SJCRH30 (cell line): ENCODE measurements at regions not wholly inside any gene's neighbourhood (a gene's known extent, or its start where the extent isn't known, plus 50 kb on each side); places are given as distances from the start of the nearest gene placed in this dataset.
A peak's percentile ranks its signal among the peaks of the same experiment; 100 is the strongest.

ENCODE experiments used
- DNase-seq, 2 experiments: peaks; one replicate each; pipeline ENCODE4 v3.0.0-alpha.2; 2015 to 2020
- H3K27ac ChIP-seq: fragments of 250-450 bp; sonication (Bioruptor Pico); 2 replicates; pipeline ENCODE4 v1.5.1; 2020; ENCODE audit warnings: mild to moderate bottlenecking, moderate library complexity
- H3K27me3 ChIP-seq: fragments of 250-450 bp; sonication (Bioruptor Pico); 2 replicates; pipeline ENCODE4 v1.5.1; 2020; ENCODE audit warnings: mild to moderate bottlenecking, moderate library complexity
- H3K36me3 ChIP-seq: fragments of 250-450 bp; sonication (Bioruptor Pico); 2 replicates; pipeline ENCODE4 v1.5.1; 2020; ENCODE audit warnings: mild to moderate bottlenecking, moderate library complexity
- H3K4me1 ChIP-seq: fragments of 250-450 bp; sonication (Bioruptor Pico); 2 replicates; pipeline ENCODE4 v1.5.1; 2020; ENCODE audit warnings: mild to moderate bottlenecking, moderate library complexity
- H3K4me3 ChIP-seq: fragments of 250-450 bp; sonication (Bioruptor Pico); 2 replicates; pipeline ENCODE4 v1.5.1; 2020; ENCODE audit warnings: mild to moderate bottlenecking, moderate library complexity
- H3K9me3 ChIP-seq: fragments of 250-450 bp; sonication (Bioruptor Pico); replicated peaks from 2 replicates; pipeline ENCODE4 v1.5.1; 2020; ENCODE audit warnings: mild to moderate bottlenecking, moderate library complexity

DNA sequence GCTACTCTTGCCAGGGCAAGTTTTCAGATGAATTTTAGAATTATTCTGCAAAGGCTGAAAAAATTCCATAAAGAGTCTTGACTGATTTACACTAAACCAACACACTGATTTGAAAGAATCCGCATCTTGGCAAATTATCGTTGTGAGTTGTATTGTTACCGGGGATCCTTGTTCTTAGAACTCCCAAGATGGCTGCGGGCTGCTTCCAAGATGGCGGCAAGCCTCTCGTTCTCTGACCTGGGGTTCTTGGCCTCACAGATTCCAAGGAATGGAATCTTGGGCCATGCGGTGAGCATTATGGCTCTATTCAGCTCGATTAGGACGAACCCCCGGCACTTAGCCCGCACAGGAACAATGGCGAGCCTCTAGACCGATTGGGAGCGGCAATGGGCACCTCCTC is 132.5 kb downstream of the ZNF664 start:
- DNase-seq = no peak
- no peak overlapping the region for H3K4me3 ChIP-seq
- H3K36me3 ChIP-seq = no peaks in the 10 kb centered on the region
- H3K9me3 ChIP-seq = no peaks in the 10 kb centered on the region
- H3K27me3 ChIP-seq = no peaks in the 10 kb centered on the region
- H3K27ac ChIP-seq = no peak overlapping the region
- H3K4me1 ChIP-seq = peaks cover 9% of the 10 kb centered on the region

DNA sequence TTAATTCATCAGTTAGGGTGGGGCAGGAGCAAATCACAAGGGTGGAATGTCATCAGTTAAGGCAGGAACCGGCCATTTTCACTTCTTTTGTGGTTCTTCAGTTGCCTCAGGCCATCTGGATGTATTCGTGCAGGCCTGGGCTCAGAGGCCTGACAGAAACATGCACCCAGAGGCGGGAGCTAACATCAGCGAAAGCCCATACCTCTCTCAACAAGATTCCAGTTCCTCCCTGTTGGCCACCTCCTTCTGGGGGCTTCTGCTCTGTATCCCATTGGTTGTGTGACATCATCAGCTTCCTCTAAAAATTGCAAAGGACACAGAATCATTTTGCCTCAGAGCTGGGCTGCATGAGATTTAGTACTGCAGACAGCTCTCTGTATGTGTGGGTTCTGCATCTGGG is 134.3 kb downstream of the ZNF664 start:
- Histone ChIP-seq H3K4me3 (no peak overlapping the region), H3K27ac (no peak overlapping the region), H3K4me1 (peaks cover 26% of the 10 kb centered on the region), H3K36me3 (no peaks in the 10 kb centered on the region), H3K27me3 (no peaks in the 10 kb centered on the region), H3K9me3 (no peaks in the 10 kb centered on the region)
- no peak for DNase-seq

DNA sequence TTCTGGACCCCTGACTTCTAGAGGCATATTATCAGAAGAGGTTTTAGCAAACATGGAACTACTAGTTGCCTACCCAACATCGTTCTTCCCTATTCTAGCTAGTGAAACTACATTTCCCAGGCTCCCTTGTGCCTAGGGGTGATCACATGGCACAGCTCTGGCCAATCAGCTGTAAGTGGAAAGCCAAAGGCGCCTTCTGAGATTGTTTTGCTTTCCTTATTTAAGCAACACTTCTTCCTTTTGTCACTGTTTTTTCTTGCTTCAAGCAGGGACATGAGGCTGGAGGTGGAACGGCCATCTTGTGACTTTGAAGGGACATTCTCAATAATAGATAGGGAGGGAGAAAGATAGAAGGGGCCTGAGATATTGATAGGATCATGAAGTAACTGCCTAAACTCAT is 136.7 kb downstream of the ZNF664 start:
- H3K4me1 ChIP-seq = peaks cover 26% of the 10 kb centered on the region
- H3K36me3 ChIP-seq = no peaks in the 10 kb centered on the region
- H3K27ac ChIP-seq = peak overlapping the region; percentile 82
- DNase-seq = peak; percentile 56 to 76
- no peaks in the 10 kb centered on the region for H3K9me3 ChIP-seq
- H3K27me3 ChIP-seq = no peaks in the 10 kb centered on the region
- H3K4me3 ChIP-seq = no peak overlapping the region

DNA sequence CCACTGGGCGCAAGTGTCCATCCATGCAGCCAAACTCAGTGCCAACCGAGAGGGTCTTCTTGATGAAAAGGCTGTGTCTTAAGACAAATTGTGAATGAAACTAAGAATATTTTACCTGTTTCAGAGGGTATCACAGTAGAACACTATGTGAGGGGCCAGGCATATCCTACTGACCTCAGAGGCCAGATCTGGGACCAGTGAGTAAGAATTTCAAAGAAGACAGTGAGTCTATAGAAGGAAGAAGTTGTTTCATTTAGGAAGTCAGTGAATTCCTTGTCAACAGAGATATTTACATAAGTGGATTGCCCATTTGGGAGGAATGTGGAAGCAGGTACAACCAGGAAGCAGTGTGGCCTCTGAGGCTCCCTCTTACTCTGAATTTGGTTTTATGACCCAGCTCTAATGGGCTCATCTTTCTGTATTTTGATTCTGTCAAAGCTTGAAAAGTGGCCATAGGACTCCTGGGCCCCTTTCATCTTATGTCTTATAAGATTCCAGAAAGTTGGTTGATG is 137.4 kb downstream of the ZNF664 start:
- Histone ChIP-seq H3K27me3 (no peaks in the 10 kb centered on the region), H3K27ac (peak overlapping the region; percentile 82), H3K36me3 (no peaks in the 10 kb centered on the region), H3K4me1 (peaks cover 27% of the 10 kb centered on the region), H3K9me3 (no peaks in the 10 kb centered on the region), H3K4me3 (no peak overlapping the region)
- peak in 1 of 2 experiments; percentile 33 for DNase-seq

DNA sequence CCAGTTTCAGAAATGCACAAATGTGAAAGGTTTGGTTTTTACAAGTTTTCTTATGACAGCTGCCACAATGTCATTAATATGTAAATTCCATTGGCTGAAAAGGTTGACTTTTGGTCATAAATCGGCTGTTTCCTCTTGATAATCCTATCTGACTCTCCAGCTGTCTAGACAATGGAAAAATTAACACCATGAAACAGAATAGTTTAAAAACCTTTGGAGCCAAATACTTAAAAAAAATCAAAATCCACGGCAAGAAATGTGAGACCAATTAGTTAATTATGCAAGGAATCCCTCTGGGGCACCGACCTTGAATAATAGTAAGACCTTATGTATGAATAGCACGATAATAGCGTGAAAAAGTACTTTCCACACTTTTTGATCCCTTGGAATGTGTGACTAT is 138.0 kb downstream of the ZNF664 start:
- H3K27me3 ChIP-seq = no peaks in the 10 kb centered on the region
- no peak overlapping the region for H3K4me3 ChIP-seq
- no peaks in the 10 kb centered on the region for H3K36me3 ChIP-seq
- no peaks in the 10 kb centered on the region for H3K9me3 ChIP-seq
- peak; percentile 69 to 80 for DNase-seq
- peaks cover 33% of the 10 kb centered on the region for H3K4me1 ChIP-seq
- peak overlapping the region; percentile 82 for H3K27ac ChIP-seq

DNA sequence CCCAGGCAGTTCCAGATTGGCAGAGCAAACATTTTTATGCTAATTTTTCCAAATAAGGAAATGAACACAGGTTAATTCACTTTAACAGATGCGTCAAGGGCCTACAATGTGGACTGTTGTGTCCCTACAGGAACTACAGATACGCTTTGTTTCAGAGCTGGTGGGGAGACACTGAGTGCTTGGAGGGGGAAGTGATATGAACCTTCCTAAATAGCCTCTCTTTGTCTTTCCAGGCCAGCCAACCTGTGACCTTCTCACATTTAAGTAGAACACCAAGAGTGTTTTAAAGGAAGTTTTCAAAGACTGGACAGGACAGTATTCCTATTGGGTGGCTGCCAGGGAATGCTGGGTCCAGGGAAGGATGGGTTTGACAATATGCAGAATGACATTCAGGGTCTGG is 141.3 kb downstream of the ZNF664 start:
- no peak overlapping the region for H3K4me3 ChIP-seq
- peaks cover 44% of the 10 kb centered on the region for H3K4me1 ChIP-seq
- no peaks in the 10 kb centered on the region for H3K27me3 ChIP-seq
- DNase-seq = no peak
- no peaks in the 10 kb centered on the region for H3K9me3 ChIP-seq
- no peak overlapping the region for H3K27ac ChIP-seq
- H3K36me3 ChIP-seq = no peaks in the 10 kb centered on the region

DNA sequence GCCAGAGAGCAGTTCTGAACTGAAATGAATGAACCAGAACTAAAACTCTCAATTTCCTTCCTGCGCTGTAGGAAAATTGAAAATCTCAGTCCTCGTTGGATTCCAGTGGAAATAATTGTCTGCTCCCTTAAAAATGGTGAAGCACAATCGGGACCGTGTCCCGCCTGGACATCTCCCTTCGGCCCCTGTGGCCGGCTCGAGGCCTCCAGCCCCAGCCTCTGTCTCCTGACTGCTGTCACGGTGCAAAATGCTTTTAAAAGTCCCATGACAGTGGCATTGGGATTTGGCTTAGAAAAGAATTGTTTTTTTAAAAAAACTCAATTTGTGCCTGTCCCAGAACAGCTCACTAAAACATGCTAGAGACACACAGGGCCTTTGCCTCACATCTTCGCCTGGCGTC is 142.5 kb downstream of the ZNF664 start:
- Histone ChIP-seq H3K27me3 (no peaks in the 10 kb centered on the region), H3K9me3 (no peaks in the 10 kb centered on the region), H3K4me1 (peaks cover 35% of the 10 kb centered on the region), H3K4me3 (no peak overlapping the region), H3K36me3 (no peaks in the 10 kb centered on the region), H3K27ac (peak overlapping the region; percentile 79)
- DNase-seq = no peak

DNA sequence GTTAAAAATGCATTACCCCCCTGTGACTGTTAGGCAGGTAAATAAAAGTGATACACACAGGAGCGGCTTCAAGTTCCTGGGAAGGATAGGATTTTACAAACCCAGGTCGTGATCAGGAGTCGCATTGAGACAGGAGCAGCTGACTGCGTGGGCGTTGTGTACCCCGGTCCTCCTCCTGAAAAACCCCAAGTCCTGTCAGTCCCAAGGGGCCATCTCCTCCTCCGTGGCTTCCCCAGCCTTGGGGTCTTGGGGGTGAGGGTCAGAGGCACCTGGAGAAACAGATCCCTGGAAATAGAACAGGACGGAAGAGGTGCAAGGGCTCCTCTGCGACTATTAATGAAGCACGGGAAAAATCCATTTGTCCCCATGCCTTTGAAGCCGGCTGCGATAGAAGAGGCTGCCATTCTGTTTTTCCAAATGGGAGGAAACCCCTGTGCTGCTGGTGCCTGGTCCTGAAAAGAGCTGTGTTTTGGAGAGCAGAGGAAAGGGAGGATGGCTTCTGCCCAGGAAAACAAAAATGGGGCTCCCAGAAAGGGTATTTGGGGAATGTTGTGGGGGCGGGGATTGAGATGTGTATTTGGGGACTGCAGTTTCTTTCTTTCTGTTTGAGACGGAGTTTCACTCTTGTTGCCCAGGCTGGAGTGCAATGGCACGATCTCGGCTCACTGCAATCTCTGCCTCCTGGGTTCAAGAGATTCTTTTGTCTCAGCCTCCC is 143.1 kb downstream of the ZNF664 start:
- DNase-seq = peak; percentile 48 to 57
- peaks cover 31% of the 10 kb centered on the region for H3K4me1 ChIP-seq
- H3K27ac ChIP-seq = peak overlapping the region; percentile 79
- H3K27me3 ChIP-seq = no peaks in the 10 kb centered on the region
- no peaks in the 10 kb centered on the region for H3K36me3 ChIP-seq
- peak overlapping the region; percentile 21 for H3K4me3 ChIP-seq
- no peaks in the 10 kb centered on the region for H3K9me3 ChIP-seq

DNA sequence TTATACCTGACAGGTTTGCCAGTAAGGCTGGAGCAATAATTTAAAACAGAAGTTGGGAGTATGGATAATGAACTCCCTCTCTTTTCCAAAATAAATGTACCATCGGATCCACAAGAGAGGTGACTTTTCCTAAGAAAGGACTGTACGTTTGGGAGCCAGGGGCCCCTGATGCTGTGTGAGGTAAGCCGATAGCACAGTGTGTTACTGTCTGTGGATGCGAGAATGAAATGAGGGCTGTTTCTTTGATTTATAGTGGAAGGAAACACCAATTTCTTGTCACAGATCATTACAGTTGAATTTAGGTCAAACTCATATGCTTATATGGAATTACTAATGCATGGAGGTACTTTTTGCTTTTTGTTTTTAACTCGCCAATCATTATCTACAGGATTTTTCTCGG is 147.7 kb downstream of the ZNF664 start:
- Histone ChIP-seq H3K4me3 (no peak overlapping the region), H3K36me3 (no peaks in the 10 kb centered on the region), H3K9me3 (0 out of 2 replicates have a peak, but pooled peaks cover 3% of the 10 kb centered on the region), H3K27me3 (no peaks in the 10 kb centered on the region), H3K4me1 (peaks cover 32% of the 10 kb centered on the region), H3K27ac (no peak overlapping the region)
- DNase-seq = no peak

DNA sequence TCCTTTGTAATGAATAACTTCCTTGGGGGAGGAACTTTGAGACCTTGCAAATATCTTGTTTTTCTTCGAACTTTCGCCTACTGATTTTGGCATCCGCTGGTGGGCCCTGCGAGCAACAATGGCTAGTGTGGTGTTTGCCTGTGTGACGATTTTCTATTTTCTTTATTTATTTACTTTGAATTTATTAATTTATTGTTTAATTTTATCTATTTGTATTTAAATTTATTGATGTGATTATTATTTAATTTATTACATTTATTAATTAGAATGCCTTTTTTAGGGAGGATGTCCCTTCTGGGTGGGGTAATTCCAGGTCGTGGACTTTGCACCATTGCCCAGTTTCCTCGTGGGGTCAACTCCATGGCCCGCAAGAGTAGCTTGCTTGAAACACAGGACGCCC is 149.7 kb downstream of the ZNF664 start:
- no peaks in the 10 kb centered on the region for H3K36me3 ChIP-seq
- no peaks in the 10 kb centered on the region for H3K27me3 ChIP-seq
- no peak for DNase-seq
- peaks cover 31% of the 10 kb centered on the region for H3K4me1 ChIP-seq
- no peak overlapping the region for H3K27ac ChIP-seq
- H3K9me3 ChIP-seq = 0 out of 2 replicates have a peak, but pooled peaks cover 3% of the 10 kb centered on the region
- no peak overlapping the region for H3K4me3 ChIP-seq

DNA sequence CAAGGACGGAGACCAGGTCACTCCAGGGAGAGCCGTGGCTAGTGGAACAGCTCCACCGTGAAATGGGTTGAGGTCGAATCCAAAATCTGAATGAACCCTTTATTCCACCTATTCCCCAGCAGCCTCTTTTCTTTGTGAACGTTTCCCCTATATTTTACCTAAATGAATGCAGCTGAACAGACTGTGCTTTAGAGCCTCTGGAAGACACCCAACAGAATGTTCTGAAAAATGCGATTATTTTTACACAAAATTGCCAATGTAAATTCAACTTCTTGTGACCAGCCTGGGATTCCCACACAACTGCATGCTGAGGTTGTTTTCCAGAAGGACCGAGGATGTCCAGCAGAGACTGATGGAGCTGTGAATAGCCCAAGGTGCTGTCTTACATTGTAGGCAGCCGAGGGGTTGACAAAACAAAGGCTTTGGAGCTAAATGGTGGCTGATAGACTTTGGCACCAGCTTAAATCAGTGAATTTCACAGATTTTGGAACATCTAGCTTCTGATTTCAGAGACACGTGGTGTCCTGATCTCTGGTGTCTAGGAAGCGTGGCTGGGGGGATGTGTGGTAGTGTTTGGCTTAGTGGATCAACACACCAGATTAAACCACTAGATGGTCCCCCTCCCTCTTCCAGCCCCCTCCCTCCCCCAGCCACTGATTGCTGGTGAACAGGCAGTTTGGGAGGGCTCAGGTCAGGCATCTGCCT is 150.4 kb downstream of the ZNF664 start:
- Histone ChIP-seq H3K27me3 (no peaks in the 10 kb centered on the region), H3K27ac (no peak overlapping the region), H3K36me3 (no peaks in the 10 kb centered on the region), H3K4me1 (peaks cover 31% of the 10 kb centered on the region), H3K4me3 (no peak overlapping the region), H3K9me3 (0 out of 2 replicates have a peak, but pooled peaks cover 3% of the 10 kb centered on the region)
- DNase-seq = no peak

DNA sequence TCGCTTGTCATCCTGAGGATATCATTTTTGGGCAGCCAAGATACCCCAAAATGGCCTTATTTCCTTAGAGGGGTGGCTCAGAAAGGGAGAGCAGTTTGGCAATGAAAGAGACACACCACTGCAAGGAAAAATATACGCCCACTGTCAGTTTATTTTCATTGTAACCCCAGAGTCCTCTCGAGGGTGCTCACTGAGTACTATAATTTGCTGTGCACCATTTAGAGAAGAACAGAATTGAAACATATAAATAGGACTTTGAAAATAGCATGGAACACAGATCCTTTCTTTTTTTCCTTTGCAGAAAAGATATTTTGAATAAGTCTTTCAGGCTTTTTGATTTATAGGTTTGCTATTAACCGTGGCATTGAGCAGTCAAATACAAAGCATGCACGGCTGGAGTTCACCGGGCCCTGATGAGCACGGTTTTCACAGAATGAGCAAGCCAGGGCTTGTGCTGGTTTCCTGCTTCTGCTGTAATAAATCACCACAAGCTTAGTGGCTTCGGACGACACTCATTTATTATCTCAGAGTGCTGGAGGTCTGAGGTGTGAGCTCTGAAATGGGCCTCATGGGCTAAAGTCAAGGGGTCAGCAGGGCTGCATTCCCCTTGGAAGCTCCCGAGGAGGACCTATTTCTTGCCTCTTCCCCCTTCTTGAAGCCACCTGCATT is 152.3 kb downstream of the ZNF664 start:
- H3K4me3 ChIP-seq = no peak overlapping the region
- peaks cover 31% of the 10 kb centered on the region for H3K4me1 ChIP-seq
- H3K27ac ChIP-seq = peak overlapping the region; percentile 12; the same call in 1 of the 2 replicates
- peak in 1 of 2 experiments; percentile 52 for DNase-seq
- no peaks in the 10 kb centered on the region for H3K36me3 ChIP-seq
- H3K9me3 ChIP-seq = 0 out of 2 replicates have a peak, but pooled peaks cover 3% of the 10 kb centered on the region
- no peaks in the 10 kb centered on the region for H3K27me3 ChIP-seq

DNA sequence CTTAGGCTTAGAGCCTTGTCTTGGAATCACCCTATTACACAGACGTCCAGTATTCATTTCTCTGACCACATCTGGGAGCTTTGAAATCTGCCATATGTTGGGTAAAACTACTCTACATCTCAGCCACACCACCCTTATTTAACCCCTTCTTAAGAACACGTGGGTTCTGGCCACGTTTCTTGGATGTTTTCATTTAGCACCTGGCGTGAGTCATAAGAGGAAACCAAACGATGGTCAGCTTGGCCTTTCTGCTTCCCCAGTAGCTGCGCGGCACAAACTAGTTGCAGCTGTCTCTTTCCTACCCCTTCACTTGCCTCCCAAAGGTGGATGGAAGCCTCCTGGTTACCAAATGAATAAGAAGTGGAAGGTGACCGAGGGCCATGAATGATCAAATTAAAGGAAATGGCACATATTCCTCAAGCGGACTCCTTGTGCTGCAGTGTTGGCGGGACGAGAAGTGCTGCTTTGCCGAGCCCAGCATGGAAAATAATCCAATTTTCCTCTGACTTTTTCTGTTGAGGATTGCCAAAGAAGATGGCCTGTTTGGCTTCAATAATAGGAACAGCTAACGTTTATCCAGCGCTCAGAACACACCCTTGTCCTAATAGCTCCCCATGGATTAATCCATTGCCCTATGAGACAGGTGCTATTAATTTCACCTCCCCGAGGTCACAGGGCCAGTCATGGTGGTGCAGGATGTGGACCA is 154.1 kb downstream of the ZNF664 start:
- H3K4me1 ChIP-seq = peaks cover 44% of the 10 kb centered on the region
- DNase-seq = peak in 1 of 2 experiments; percentile 47
- no peak overlapping the region for H3K4me3 ChIP-seq

DNA sequence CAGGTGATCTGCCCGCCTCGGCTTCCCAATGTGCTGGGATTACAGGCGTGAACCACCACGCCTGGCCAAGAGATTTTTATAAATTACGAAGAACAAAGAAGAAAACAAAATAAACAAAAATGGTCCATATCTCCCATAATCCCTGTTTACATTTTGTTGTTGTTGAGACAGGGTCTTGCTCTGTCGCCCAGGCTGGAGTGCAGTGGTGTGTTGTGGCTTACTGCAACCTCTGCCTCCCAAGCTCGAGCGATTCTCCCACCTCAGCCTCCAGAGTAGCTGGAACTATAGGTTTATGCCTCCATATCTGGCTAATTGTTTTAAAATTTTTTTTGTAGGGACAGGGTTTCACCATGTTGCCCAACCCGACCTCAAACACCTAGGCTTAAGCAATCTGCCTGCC is 156.1 kb downstream of the ZNF664 start:
- DNase-seq = no peak
- Histone ChIP-seq H3K4me3 (no peak overlapping the region), H3K9me3 (no peaks in the 10 kb centered on the region), H3K27ac (no peak overlapping the region), H3K27me3 (no peaks in the 10 kb centered on the region), H3K36me3 (no peaks in the 10 kb centered on the region), H3K4me1 (peaks cover 44% of the 10 kb centered on the region)

More for the DNA sequence above, 154.1 kb downstream of the ZNF664 start:
- Histone ChIP-seq H3K27ac (no peak overlapping the region), H3K27me3 (no peaks in the 10 kb centered on the region), H3K9me3 (0 out of 2 replicates have a peak, but pooled peaks cover 2% of the 10 kb centered on the region), H3K36me3 (no peaks in the 10 kb centered on the region)
